HUDEP-2 (cell line): ENCODE measurements at regions not wholly inside any gene's neighbourhood (a gene's known extent, or its start where the extent isn't known, plus 50 kb on each side); places are given as distances from the start of the nearest gene placed in this dataset.
"Not testable (repeated sequence)": the region's sequence is repeated elsewhere in the genome, so short reads cannot be mapped to it uniquely, and the experiment has no call there.

Source experiments
- DNase-seq, 76 experiments: peaks; one replicate each; lab custom pipeline; 2025; ENCODE audit not compliant: unreplicated experiment in 76 of 76; lab: John Stamatoyannopoulos, UW

DNA sequence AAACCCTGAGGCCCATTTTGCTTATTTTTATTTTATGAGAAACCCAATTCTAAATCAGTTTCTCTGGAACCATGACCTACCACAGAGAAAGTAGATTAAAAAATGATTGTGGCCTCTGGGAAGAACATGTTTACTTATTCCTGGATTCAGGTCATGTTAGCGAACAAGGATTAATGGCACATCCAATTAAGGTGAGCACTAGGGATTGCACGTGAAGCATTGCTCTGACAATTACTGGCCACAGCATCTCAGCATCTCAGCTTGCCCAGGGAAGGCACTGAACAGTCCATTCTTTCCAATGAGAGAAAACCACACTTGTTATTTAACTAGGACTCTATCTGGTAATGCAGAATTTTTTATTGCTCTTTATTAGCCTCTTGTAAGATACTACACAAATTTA lies 119.8 kb downstream of the ZNF330 start:
- DNase-seq, result no peak

DNA sequence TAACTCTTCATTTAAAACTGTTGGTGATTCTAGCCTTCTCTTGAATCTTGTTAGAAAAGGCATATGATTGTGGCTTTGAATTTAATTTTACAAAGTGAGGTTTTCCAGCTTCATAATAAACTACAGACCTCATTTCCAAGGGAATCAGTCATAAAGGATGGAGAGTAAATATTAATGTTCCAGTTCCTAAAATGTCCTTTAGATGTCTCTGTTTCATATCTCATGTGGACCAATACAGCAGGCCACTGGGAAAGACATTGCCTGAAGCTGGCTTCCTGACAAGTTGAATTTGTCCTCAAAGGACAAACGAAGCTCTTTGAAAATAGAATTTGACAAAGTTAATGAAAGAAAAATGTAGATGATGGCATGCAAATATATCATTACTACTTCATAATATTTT lies 125.4 kb downstream of the ZNF330 start:
- peak in 6 of 76 experiments; percentile 0 to 8 (median 2) for DNase-seq

DNA sequence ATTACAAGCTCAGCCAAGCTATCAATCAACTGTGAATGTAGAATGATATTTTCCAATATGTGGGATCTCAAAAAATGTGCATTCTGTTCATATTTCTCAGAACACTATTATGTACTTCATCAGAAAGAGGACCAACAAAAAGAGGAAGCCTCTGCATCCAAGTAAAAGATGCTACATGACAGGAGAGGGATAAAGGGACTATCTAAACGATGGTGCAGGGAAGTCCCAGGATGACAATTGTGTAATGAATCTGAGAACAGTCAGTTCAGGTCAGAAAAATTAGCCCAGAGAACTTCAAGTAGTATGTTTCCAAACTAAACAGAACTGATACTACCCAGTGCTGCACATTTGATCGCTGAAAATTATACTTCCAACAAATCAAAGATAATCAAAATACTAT lies 127.0 kb downstream of the ZNF330 start:
- DNase-seq, result no peak

GRCh38 chr4:141348125-141348524 lies 127.4 kb downstream of the ZNF330 start:
- DNase-seq, result no peak

- DNase-seq, result no peak
These were observed 127.9 kb downstream of the ZNF330 start for GRCh38 chr4:141348573-141348972.

GRCh38 chr4:141349236-141349635 lies 128.5 kb downstream of the ZNF330 start:
- no peak for DNase-seq

- no peak for DNase-seq
These were observed 129.6 kb downstream of the ZNF330 start for GRCh38 chr4:141350122-141350905.

- peak in 1 of 76 experiments; percentile 13 for DNase-seq
These were observed 131.6 kb downstream of the ZNF330 start for GRCh38 chr4:141352331-141352730.

DNA sequence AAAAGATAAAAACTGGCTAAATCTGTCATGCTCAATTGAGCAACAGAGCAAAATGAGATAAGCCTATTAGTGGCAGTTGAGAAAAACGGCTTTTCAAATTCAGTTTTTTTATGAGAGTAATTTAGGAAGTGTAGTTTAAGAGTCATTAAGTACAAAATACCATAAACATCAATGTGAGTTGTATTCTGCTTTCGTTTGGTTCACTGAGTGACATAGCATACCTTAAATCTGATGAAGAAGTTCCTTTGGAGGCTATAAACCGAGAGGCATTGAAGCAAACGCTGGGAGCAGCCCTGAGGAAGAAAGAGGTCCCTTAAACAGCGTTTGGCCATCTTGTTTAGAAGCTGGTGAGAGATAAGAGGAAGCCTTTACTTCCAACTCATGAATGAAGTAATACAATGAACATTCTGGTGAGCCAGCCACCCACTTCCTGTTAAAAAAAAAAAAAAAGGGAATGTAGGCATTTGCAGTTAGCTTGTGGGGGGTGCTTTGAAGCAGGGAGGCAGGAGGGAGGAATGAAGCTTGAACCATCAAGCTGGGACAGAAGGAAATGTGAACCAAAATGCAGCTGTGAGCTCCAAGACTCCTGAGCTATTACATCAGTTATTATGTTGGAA lies 132.3 kb downstream of the ZNF330 start:
- DNase-seq, result no peak

- DNase-seq, result no peak
These were observed 135.7 kb downstream of the ZNF330 start for GRCh38 chr4:141356321-141356962.

GRCh38 chr4:141356963-141357335 lies 136.3 kb downstream of the ZNF330 start:
- no peak for DNase-seq

DNA sequence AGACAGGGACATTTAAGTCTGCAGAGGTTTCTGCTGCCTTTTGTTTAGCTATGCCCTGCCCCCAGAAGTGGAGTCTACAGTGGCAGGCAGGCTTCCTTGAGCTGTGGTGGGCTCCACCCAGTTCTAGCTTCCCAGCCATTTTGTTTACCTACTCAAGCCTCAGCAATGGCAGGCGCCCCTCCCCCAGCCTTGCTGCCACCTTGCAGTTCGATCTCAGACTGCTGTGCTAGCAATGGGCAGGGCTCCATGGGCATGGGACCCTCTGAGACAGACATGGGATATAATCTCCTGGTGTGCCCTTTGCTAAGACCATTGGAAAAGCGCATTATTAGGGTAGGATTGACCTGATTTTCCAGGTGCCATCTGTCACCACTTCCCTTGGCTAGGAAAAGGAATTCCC lies 147.5 kb downstream of the ZNF330 start:
- DNase-seq, result not testable (repeated sequence)

DNA sequence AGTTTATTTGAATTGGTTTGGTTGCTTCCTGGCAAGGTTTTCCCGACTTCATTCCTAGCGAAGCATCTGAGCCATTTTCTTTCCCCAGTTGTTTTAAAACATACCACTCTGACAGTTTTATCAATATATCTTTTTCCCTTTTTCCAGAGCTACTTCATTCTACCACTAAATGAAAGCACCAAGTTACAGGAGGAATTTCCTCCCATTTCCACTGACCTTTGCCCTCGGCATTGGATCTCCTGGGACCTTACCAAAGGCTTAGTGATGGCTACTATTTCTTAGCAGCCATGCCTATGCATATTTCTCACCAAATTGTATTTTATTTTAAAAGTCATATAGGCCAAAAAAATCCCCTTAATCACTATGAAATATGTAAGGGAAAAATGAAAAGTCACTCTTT lies 150.5 kb downstream of the ZNF330 start:
- DNase-seq, result no peak

DNA sequence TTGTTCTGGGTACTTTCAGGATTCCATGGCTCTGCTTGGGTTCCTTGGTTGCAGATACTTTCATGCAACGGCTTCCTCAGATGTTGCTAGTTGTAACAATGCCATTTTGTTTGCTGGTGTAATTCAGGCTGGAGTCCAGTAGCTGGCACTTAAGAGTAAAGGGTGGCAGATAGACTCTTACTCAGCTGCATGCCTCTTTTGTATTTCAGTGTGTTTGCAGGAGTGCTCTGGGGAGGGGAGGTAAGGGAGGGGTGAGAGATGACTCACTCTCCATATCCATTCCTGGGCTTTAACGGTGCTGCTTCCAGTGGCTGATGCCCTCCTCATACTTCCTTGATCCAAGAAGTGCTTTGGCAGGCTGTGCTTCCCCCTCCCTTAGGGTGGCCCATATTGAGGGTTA lies 155.2 kb downstream of the ZNF330 start:
- no peak for DNase-seq

DNA sequence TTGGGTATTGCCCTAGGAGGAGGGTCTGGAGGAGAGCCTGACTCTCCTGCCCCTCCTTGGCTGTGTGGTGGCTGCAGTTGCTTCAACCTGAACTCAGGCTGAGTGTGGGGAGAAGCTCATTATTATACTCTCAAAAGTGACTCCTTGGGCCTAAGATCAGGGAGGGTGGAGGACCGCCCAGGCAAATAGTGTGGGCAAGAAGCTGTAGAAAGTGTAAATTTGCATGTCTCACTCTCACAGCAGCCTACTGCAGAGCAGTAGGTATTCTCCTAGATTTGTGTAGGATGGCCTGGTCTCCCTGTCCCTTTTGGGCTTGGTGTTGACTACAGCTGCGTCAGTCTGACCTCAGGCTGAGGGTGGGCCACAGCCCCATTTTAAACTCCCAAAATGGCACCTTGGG lies 156.1 kb downstream of the ZNF330 start:
- no peak for DNase-seq

DNA sequence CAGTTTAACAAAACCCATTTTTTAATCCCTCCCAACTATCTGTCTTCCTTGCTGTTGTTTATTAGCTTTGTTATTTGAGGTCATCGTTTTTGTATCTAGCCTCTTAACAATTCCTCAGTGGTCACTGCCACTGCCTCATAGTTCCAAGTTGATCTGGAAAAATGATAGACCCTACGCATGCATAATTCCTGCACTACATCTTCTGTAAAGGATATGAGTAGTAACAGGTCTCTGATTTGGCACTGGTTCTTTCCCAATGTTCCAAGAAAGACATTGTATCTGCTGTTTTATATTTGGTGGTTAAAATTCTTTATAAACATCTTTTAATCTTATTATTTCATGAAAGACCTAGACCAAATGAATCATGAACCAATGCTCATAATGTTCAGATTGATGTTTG lies 166.6 kb downstream of the ZNF330 start:
- DNase-seq, result no peak

GRCh38 chr4:141388481-141388880 lies 167.8 kb downstream of the ZNF330 start:
- DNase-seq, result no peak

DNA sequence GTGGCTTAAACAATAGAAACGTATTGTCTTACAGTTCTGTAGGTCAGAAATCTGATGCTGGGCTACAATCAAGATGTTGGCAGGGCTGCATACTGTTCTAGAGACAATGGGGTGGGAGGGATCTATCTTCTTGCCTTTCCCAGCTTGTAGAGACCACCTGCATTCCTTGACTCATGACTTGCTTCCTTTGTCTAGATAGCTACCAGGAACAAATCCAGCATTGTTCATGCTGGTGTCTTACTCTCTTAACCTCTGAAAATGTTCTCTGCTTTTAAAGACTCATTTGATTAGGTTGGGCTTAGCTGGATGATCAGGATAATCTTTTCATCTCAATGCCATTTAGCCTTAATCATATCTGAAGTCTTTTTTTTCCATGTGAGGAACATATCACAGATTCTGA lies 169.0 kb downstream of the ZNF330 start:
- no peak for DNase-seq

GRCh38 chr4:141390571-141390970 lies 169.9 kb downstream of the ZNF330 start:
- no peak for DNase-seq

DNA sequence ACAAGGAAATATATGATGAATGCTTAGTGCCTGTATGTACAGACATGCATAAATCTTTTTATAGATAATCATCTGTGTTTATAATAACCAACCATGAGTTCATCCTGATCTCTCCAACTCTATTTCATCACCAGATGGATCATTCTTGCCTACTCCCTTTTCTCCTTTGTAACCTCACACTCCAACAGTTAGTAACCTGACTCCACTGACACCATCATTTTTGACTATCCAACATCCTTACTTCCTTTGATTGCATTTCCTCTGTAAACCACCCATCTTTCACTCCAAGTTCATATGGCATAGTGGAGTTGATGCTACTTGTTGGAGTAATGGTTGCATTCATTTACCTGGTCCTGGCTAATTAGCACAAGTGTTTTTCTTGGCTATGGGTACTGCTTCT lies 170.6 kb downstream of the ZNF330 start:
- no peak for DNase-seq

GRCh38 chr4:141391771-141392170 lies 171.1 kb downstream of the ZNF330 start:
- no peak for DNase-seq

DNA sequence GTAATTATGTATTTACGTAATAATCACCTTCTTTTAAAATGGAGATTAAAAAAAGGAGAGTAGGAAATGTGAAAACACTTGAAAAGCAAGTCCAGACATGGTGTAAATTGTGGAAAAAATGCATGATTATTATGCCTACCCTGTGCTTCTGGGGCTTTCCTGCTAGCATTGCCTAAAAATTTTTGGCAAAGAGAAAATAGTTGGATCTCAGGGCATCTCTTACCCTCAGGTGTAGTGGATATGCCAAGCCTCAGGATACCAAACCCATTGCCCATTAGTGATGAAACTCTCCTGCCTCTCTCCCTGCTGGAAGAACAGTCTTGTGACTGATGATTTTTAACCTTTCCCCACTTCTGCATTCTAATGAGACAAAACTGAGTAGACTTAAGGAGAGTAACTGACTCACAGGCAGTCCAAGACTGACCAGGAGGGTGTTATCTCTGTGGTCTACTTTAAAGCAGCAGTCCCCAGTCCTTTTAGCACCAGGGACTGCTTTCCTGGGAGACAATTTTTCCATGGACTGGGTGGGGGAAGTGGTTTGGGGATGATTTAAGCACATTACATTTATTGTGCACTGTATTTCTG lies 174.6 kb downstream of the ZNF330 start:
- DNase-seq, result no peak
